ENCODE measurements at regions not wholly inside any gene's neighbourhood (a gene's known extent, or its start where the extent isn't known, plus 50 kb on each side); places are given as distances from the start of the nearest gene placed in this dataset.
"Not testable (repeated sequence)": the region's sequence is repeated elsewhere in the genome, so short reads cannot be mapped to it uniquely, and the experiment has no call there.

- no CpG with 5 or more reads among the region's 3 CpGs for WGBS (ENCODE audit: insufficient coverage)
- POLR2A ChIA-PET: no interaction called here
- Histone ChIP-seq H3K27ac (ENCODE audit: insufficient read depth in 1 of 2, low read depth in 1 of 2, low read length in 2 of 2, poor library complexity in 1 of 2, severe bottlenecking in 2 of 2) (no peak overlapping the region), H3K27me3 (replicated peaks in 2 of 5; ENCODE audit: control insufficient read depth in 4 of 5, insufficient read depth in 5 of 5, low read length in 4 of 5) (no peaks in the 10 kb centered on the region), H3K9me3 (ENCODE audit: control extremely low read depth in 1 of 5, control insufficient read depth in 4 of 5, insufficient read depth in 2 of 5, low read depth in 1 of 5, low read length in 4 of 5) (no peaks in the 10 kb centered on the region), H3K4me1 (ENCODE audit: control extremely low read depth in 1 of 4, control insufficient read depth in 4 of 4, insufficient read depth in 4 of 4, low read length in 3 of 4) (no peaks in the 10 kb centered on the region), H3K4me3 (ENCODE audit: control insufficient read depth in 1 of 7, extremely low read depth in 1 of 7, insufficient read depth in 4 of 7, low read depth in 2 of 7, low read length in 6 of 7) (no peak overlapping the region), H3K36me3 (ENCODE audit: control insufficient read depth in 4 of 4, insufficient read depth in 4 of 4, low read length in 3 of 4) (no peaks in the 10 kb centered on the region)
- no peak for DNase-seq
- CTCF ChIA-PET: interaction anchor here (1.1 kb wide), 1 partner anchor 15 kb away, joined by 4 read pairs; no protein-coding TSS in a partner anchor
These were observed 419.4 kb downstream of the ISL1 start for GRCh38 chr5:51802551-51803184.

- H3K36me3 ChIP-seq (ENCODE audit: control insufficient read depth in 4 of 4, insufficient read depth in 4 of 4, low read length in 3 of 4): no peaks in the 10 kb centered on the region
- WGBS (ENCODE audit: insufficient coverage): 73% methylated on average over 1 of the region's 2 CpGs
- ChIA-PET POLR2A (no interaction called here), CTCF (no interaction called here)
- DNase-seq: no peak
- H3K27ac ChIP-seq (ENCODE audit: insufficient read depth in 1 of 2, low read depth in 1 of 2, low read length in 2 of 2, poor library complexity in 1 of 2, severe bottlenecking in 2 of 2): no peak overlapping the region
- H3K27me3 ChIP-seq (replicated peaks in 2 of 5; ENCODE audit: control insufficient read depth in 4 of 5, insufficient read depth in 5 of 5, low read length in 4 of 5): no peaks in the 10 kb centered on the region
- no peaks in the 10 kb centered on the region for H3K9me3 ChIP-seq (ENCODE audit: control extremely low read depth in 1 of 5, control insufficient read depth in 4 of 5, insufficient read depth in 2 of 5, low read depth in 1 of 5, low read length in 4 of 5)
- H3K4me1 ChIP-seq (ENCODE audit: control extremely low read depth in 1 of 4, control insufficient read depth in 4 of 4, insufficient read depth in 4 of 4, low read length in 3 of 4): no peaks in the 10 kb centered on the region
- H3K4me3 ChIP-seq (ENCODE audit: control insufficient read depth in 1 of 7, extremely low read depth in 1 of 7, insufficient read depth in 4 of 7, low read depth in 2 of 7, low read length in 6 of 7): no peak overlapping the region
These were observed 423.4 kb downstream of the ISL1 start for GRCh38 chr5:51806677-51807076.

- Histone ChIP-seq H3K9me3 (ENCODE audit: control extremely low read depth in 1 of 5, control insufficient read depth in 4 of 5, insufficient read depth in 2 of 5, low read depth in 1 of 5, low read length in 4 of 5) (no peaks in the 10 kb centered on the region), H3K36me3 (ENCODE audit: control insufficient read depth in 4 of 4, insufficient read depth in 4 of 4, low read length in 3 of 4) (no peaks in the 10 kb centered on the region), H3K27me3 (replicated peaks in 2 of 5; ENCODE audit: control insufficient read depth in 4 of 5, insufficient read depth in 5 of 5, low read length in 4 of 5) (no peaks in the 10 kb centered on the region), H3K27ac (ENCODE audit: insufficient read depth in 1 of 2, low read depth in 1 of 2, low read length in 2 of 2, poor library complexity in 1 of 2, severe bottlenecking in 2 of 2) (no peak overlapping the region), H3K4me1 (ENCODE audit: control extremely low read depth in 1 of 4, control insufficient read depth in 4 of 4, insufficient read depth in 4 of 4, low read length in 3 of 4) (no peaks in the 10 kb centered on the region), H3K4me3 (ENCODE audit: control insufficient read depth in 1 of 7, extremely low read depth in 1 of 7, insufficient read depth in 4 of 7, low read depth in 2 of 7, low read length in 6 of 7) (no peak overlapping the region)
- POLR2A ChIA-PET: no interaction called here
- CTCF ChIA-PET: no interaction called here
- no peak for DNase-seq
- no CpG with 5 or more reads among the region's 3 CpGs for WGBS (ENCODE audit: insufficient coverage)
These were observed 427.3 kb downstream of the ISL1 start for GRCh38 chr5:51810592-51810991.

GRCh38 chr5:51811883-51812471 is 428.7 kb downstream of the ISL1 start:
- POLR2A ChIA-PET: no interaction called here

GRCh38 chr5:51814817-51815216 is 431.6 kb downstream of the ISL1 start:
- 88% methylated on average over 2 of the region's 3 CpGs for WGBS (ENCODE audit: insufficient coverage)
- CTCF ChIA-PET: not testable (repeated sequence)

More at GRCh38 chr5:51811883-51812471, 428.7 kb downstream of the ISL1 start:
- Histone ChIP-seq H3K4me1 (ENCODE audit: control extremely low read depth in 1 of 4, control insufficient read depth in 4 of 4, insufficient read depth in 4 of 4, low read length in 3 of 4) (no peaks in the 10 kb centered on the region), H3K27me3 (replicated peaks in 2 of 5; ENCODE audit: control insufficient read depth in 4 of 5, insufficient read depth in 5 of 5, low read length in 4 of 5) (no peaks in the 10 kb centered on the region), H3K4me3 (ENCODE audit: control insufficient read depth in 1 of 7, extremely low read depth in 1 of 7, insufficient read depth in 4 of 7, low read depth in 2 of 7, low read length in 6 of 7) (no peak overlapping the region), H3K27ac (ENCODE audit: insufficient read depth in 1 of 2, low read depth in 1 of 2, low read length in 2 of 2, poor library complexity in 1 of 2, severe bottlenecking in 2 of 2) (no peak overlapping the region), H3K9me3 (ENCODE audit: control extremely low read depth in 1 of 5, control insufficient read depth in 4 of 5, insufficient read depth in 2 of 5, low read depth in 1 of 5, low read length in 4 of 5) (no peaks in the 10 kb centered on the region), H3K36me3 (ENCODE audit: control insufficient read depth in 4 of 4, insufficient read depth in 4 of 4, low read length in 3 of 4) (no peaks in the 10 kb centered on the region)
- CTCF ChIA-PET: no interaction called here
- WGBS (ENCODE audit: insufficient coverage): 100% methylated on average over 1 of the region's 4 CpGs
- DNase-seq: no peak

GRCh38 chr5:51816427-51816826 is 433.2 kb downstream of the ISL1 start:
- CTCF ChIA-PET: no interaction called here
- 83% methylated on average over 2 of the region's 2 CpGs for WGBS (ENCODE audit: insufficient coverage)

More at GRCh38 chr5:51814817-51815216, 431.6 kb downstream of the ISL1 start:
- POLR2A ChIA-PET; H3K27ac ChIP-seq (ENCODE audit: insufficient read depth in 1 of 2, low read depth in 1 of 2, low read length in 2 of 2, poor library complexity in 1 of 2, severe bottlenecking in 2 of 2); H3K36me3 ChIP-seq (ENCODE audit: control insufficient read depth in 4 of 4, insufficient read depth in 4 of 4, low read length in 3 of 4); DNase-seq; H3K4me3 ChIP-seq (ENCODE audit: control insufficient read depth in 1 of 7, extremely low read depth in 1 of 7, insufficient read depth in 4 of 7, low read depth in 2 of 7, low read length in 6 of 7); H3K4me1 ChIP-seq (ENCODE audit: control extremely low read depth in 1 of 4, control insufficient read depth in 4 of 4, insufficient read depth in 4 of 4, low read length in 3 of 4); H3K9me3 ChIP-seq (ENCODE audit: control extremely low read depth in 1 of 5, control insufficient read depth in 4 of 5, insufficient read depth in 2 of 5, low read depth in 1 of 5, low read length in 4 of 5); H3K27me3 ChIP-seq (replicated peaks in 2 of 5; ENCODE audit: control insufficient read depth in 4 of 5, insufficient read depth in 5 of 5, low read length in 4 of 5): not testable (repeated sequence)

GRCh38 chr5:51821697-51822096 is 438.4 kb downstream of the ISL1 start:
- no peaks in the 10 kb centered on the region for H3K9me3 ChIP-seq (ENCODE audit: control extremely low read depth in 1 of 5, control insufficient read depth in 4 of 5, insufficient read depth in 2 of 5, low read depth in 1 of 5, low read length in 4 of 5)
- H3K4me1 ChIP-seq (ENCODE audit: control extremely low read depth in 1 of 4, control insufficient read depth in 4 of 4, insufficient read depth in 4 of 4, low read length in 3 of 4): no peaks in the 10 kb centered on the region
- ChIA-PET POLR2A (no interaction called here), CTCF (no interaction called here)
- WGBS (ENCODE audit: insufficient coverage): no CpG with 5 or more reads among the region's 3 CpGs
- H3K27ac ChIP-seq (ENCODE audit: insufficient read depth in 1 of 2, low read depth in 1 of 2, low read length in 2 of 2, poor library complexity in 1 of 2, severe bottlenecking in 2 of 2): no peak overlapping the region
- no peaks in the 10 kb centered on the region for H3K27me3 ChIP-seq (replicated peaks in 2 of 5; ENCODE audit: control insufficient read depth in 4 of 5, insufficient read depth in 5 of 5, low read length in 4 of 5)
- no peaks in the 10 kb centered on the region for H3K36me3 ChIP-seq (ENCODE audit: control insufficient read depth in 4 of 4, insufficient read depth in 4 of 4, low read length in 3 of 4)
- no peak overlapping the region for H3K4me3 ChIP-seq (ENCODE audit: control insufficient read depth in 1 of 7, extremely low read depth in 1 of 7, insufficient read depth in 4 of 7, low read depth in 2 of 7, low read length in 6 of 7)
- DNase-seq: no peak

More at GRCh38 chr5:51816427-51816826, 433.2 kb downstream of the ISL1 start:
- Histone ChIP-seq H3K9me3 (ENCODE audit: control extremely low read depth in 1 of 5, control insufficient read depth in 4 of 5, insufficient read depth in 2 of 5, low read depth in 1 of 5, low read length in 4 of 5) (no peaks in the 10 kb centered on the region), H3K27me3 (replicated peaks in 2 of 5; ENCODE audit: control insufficient read depth in 4 of 5, insufficient read depth in 5 of 5, low read length in 4 of 5) (no peaks in the 10 kb centered on the region), H3K4me1 (ENCODE audit: control extremely low read depth in 1 of 4, control insufficient read depth in 4 of 4, insufficient read depth in 4 of 4, low read length in 3 of 4) (no peaks in the 10 kb centered on the region), H3K4me3 (ENCODE audit: control insufficient read depth in 1 of 7, extremely low read depth in 1 of 7, insufficient read depth in 4 of 7, low read depth in 2 of 7, low read length in 6 of 7) (no peak overlapping the region), H3K36me3 (ENCODE audit: control insufficient read depth in 4 of 4, insufficient read depth in 4 of 4, low read length in 3 of 4) (no peaks in the 10 kb centered on the region), H3K27ac (ENCODE audit: insufficient read depth in 1 of 2, low read depth in 1 of 2, low read length in 2 of 2, poor library complexity in 1 of 2, severe bottlenecking in 2 of 2) (no peak overlapping the region)
- no peak for DNase-seq
- POLR2A ChIA-PET: no interaction called here
